C4-2B (cell line): ENCODE measurements at regions not wholly inside any gene's neighbourhood (a gene's known extent, or its start where the extent isn't known, plus 50 kb on each side); places are given as distances from the start of the nearest gene placed in this dataset.

Experiments used
- CTCF ChIP-seq: fragments of 450-650 bp; conservative IDR thresholded peaks from 2 replicates; pipeline ENCODE4 v1.5.1; 2017; ENCODE audit warnings: mild to moderate bottlenecking
- ZFX ChIP-seq: fragments of 450-650 bp; IDR thresholded peaks from 2 replicates; pipeline ENCODE4 v1.6.1; 2017

- TF ChIP-seq CTCF (no peak), ZFX (no peak)
These were observed 102.9 kb upstream of the FERD3L start for GRCh38 chr7:19248115-19248514.
